Heart left ventricle (tissue), 16 donors: ENCODE measurements at regions not wholly inside any gene's neighbourhood (a gene's known extent, or its start where the extent isn't known, plus 50 kb on each side); places are given as distances from the start of the nearest gene placed in this dataset.

Source experiments
- ATAC-seq, 4 donors: fragments of 200-7000 bp; cut with Tn5 transposase; one replicate each; pipeline ENCODE4 v1.9.1; 2020 to 2022; ENCODE audit warnings: moderate library complexity in 4 of 4, mild to moderate bottlenecking in 3 of 4, moderate number of reproducible peaks in 1 of 4
- DNase-seq, 5 donors: peaks; one replicate each; pipeline ENCODE4 v3.0.0-alpha.2; 2020
- H3K27ac ChIP-seq, 12 donors: fragments of 200-600 bp; sonication (generic) in 4 of 12; one replicate each; pipeline versions ENCODE4 v1.5.0 to v1.8.0; 2016 to 2022; ENCODE audit warnings: mild to moderate bottlenecking in 2 of 12
- H3K27me3 ChIP-seq, 9 donors: fragments of 200-600 bp; sonication (generic) in 2 of 9; one replicate each; pipeline versions ENCODE4 v1.5.1 to v1.8.0; 2016 to 2022; ENCODE audit warnings: mild to moderate bottlenecking in 3 of 9
- H3K36me3 ChIP-seq, 9 donors: fragments of 200-600 bp; sonication (generic) in 2 of 9; one replicate each; pipeline versions ENCODE4 v1.5.0 to v1.8.0; 2018 to 2022; ENCODE audit warnings: mild to moderate bottlenecking in 2 of 9
- H3K4me1 ChIP-seq, 12 donors: fragments of 200-600 bp; sonication (generic) in 4 of 12; one replicate each; pipeline versions ENCODE4 v1.5.0 to v1.8.0; 2016 to 2022; ENCODE audit warnings: mild to moderate bottlenecking in 3 of 12
- H3K4me3 ChIP-seq, 12 donors: fragments of 200-600 bp; sonication (generic) in 4 of 12; one replicate each; pipeline versions ENCODE4 v1.5.0 to v1.8.0; 2017 to 2022; ENCODE audit warnings: mild to moderate bottlenecking in 9 of 12, moderate library complexity in 4 of 12
- H3K9me3 ChIP-seq, 12 donors: fragments of 200-600 bp; sonication (generic) in 4 of 12; one replicate each; pipeline versions ENCODE4 v1.5.0 to v1.8.0; 2016 to 2022; ENCODE audit warnings: mild to moderate bottlenecking in 1 of 12
- POLR2A ChIP-seq, 2 donors: fragments of 450-650 bp; IDR thresholded peaks; one replicate each; pipeline ENCODE4 v1.6.1; 2017; ENCODE audit warnings: antibody characterized with exemption in 2 of 2, mild to moderate bottlenecking in 2 of 2, moderate library complexity in 2 of 2
- WGBS, 4 donors: extraction: QIAGEN DNeasy Blood & Tissue Kit in 2 of 4; methylation state at CpG; one replicate each; pipeline versions ENCODE4 v1.1.5 to v1.1.7; 2013 to 2018; 5-methylcytosine and 5-hydroxymethylcytosine counted together
- intact Hi-C, 10 donors: fragments of 100-400 bp; cut with DNase I; formaldehyde crosslinking; loops; one replicate each; pipeline versions ENCODE4 v1.11.1 to v1.14.2; 2022
- TF ChIP-seq, protein P1 (sequence below), 12 donors: fragments of 200-600 bp; sonication (generic) in 4 of 12; IDR thresholded peaks; one replicate each; pipeline versions ENCODE4 v1.5.0 to v1.8.0; 2018 to 2022; ENCODE audit warnings: antibody characterized with exemption in 12 of 12, mild to moderate bottlenecking in 5 of 12
- donor health status: ischemic (EF 13 %, LVEDD 7.1; RV severe dilation, severe dysfunction).
- donor health status: healthy with polysubstance abuse.
- donor health status: DM: no; HTN: yes; CAD: no.
- donor health status: DM: no; HTN: no; CAD: no.
- donor health status: ischemic (EF 25% LVEDD 6.9; RV normal size, moderate dysfunction).
- donor health status: ischemic (EF 25% LVEDD 5.7; RV mildly dilated, moderate dysfunction).
- donor health status: healthy.
- donor health status: DM: yes; HTN: yes; CAD: no.
- donor health status: ischemic (EF 35%, LVEDD 5.7; RV mildly dilated, moderate dysfunction).
- donor health status: nonischemic (EF 11% LVEDD 7.7; RV severe dilation, severe dysfunction).
- donor health status: DM: yes; HTN: yes; CAD: no.
- donor health status: PGD.
- donor health status: ischemic (EF 29% LVEDD 5.4; RV normal size, mild dysfunction).
- donor health status: nonischemic (EF 23%, LVEDD 6.1; RV moderate dilation, normal function).

DNA sequence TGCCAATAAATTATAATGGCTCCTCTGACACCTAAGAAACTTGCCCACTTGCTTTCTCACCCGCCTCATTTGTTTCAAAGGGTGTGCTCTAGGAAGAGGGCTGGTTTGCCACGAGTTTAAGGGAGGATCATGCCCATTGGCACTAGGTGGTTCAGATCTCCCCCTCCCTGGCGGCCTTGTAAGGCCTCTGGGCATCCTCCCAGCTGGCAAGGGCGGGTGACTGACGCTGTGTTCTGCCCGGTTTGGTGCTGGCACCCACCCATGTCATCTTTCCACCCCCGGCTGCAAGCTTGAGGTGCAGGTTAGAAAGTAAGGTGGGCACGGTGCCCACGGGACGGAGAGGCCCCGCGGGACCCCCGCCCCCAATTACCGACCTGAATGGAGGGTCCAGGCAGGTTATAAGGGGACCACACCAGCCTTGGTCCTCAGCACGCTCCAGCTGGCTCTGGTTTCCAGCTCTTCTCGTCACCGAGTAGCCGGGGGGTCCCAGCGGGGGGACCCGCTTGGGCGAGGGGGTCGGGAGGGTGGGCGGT is 90.4 kb downstream of the PTPRS start:
- 63 to 68% (median 66%) methylated on average over 21 to 23 of the region's 23 CpGs for WGBS, 4 donors
- H3K4me1 ChIP-seq = no peaks in the 10 kb centered on the region

DNA sequence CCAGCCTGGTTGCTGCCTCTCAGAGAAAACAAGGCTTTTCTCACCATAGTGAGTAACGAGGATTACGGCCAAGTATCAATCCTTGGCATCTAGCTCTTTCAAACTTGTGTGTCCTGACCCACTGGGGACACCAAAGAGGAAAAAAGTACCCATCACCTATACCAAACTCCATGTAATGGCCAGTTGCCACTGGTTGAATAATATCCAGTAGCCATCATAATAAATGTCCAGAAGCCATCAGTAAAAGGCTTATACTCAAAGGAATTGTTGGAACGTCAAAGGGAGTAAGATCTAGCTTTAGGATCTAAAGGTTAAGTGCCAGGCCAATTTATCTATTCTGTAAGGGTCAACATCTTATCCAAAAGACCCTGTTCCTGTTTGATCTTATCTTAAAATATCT is 91.1 kb downstream of the PTPRS start:
- Histone ChIP-seq H3K4me3 (no peak overlapping the region), H3K4me1 (no peaks in the 10 kb centered on the region), H3K9me3 (peaks cover 0 to 4% (median 1%) of the 10 kb centered on the region in 12 donors), H3K27ac (no peak overlapping the region), H3K36me3 (peaks cover 0 to 29% (median 8%) of the 10 kb centered on the region in 9 donors), H3K27me3 (no peaks in the 10 kb centered on the region)
- no peak for TF ChIP-seq POLR2A (IDR thresholded peaks at IDR 0.05)
- TF ChIP-seq, protein P1, sequence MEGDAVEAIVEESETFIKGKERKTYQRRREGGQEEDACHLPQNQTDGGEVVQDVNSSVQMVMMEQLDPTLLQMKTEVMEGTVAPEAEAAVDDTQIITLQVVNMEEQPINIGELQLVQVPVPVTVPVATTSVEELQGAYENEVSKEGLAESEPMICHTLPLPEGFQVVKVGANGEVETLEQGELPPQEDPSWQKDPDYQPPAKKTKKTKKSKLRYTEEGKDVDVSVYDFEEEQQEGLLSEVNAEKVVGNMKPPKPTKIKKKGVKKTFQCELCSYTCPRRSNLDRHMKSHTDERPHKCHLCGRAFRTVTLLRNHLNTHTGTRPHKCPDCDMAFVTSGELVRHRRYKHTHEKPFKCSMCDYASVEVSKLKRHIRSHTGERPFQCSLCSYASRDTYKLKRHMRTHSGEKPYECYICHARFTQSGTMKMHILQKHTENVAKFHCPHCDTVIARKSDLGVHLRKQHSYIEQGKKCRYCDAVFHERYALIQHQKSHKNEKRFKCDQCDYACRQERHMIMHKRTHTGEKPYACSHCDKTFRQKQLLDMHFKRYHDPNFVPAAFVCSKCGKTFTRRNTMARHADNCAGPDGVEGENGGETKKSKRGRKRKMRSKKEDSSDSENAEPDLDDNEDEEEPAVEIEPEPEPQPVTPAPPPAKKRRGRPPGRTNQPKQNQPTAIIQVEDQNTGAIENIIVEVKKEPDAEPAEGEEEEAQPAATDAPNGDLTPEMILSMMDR (IDR thresholded peaks at IDR 0.05) = no peak
- no peak for DNase-seq
- intact Hi-C loops = no loop called here
- 89 to 95% (median 93%) methylated on average over 3 of the region's 3 CpGs for WGBS, 4 donors
- ATAC-seq = no peak

More for the DNA sequence above, 90.4 kb downstream of the PTPRS start:
- DNase-seq (peak; percentile 63 to 84 (median 83)), ATAC-seq (peak; percentile 80 to 94 (median 88))
- peaks cover 0 to 11% (median 8%) of the 10 kb centered on the region in 12 donors for H3K9me3 ChIP-seq
- intact Hi-C loops = no loop called here
- no peaks in the 10 kb centered on the region for H3K27me3 ChIP-seq
- no peak for TF ChIP-seq POLR2A (IDR thresholded peaks at IDR 0.05)
- TF ChIP-seq, protein P1 (IDR thresholded peaks at IDR 0.05) = no peak
- H3K27ac ChIP-seq = no peak overlapping the region
- peaks cover 0 to 28% (median 6%) of the 10 kb centered on the region in 9 donors for H3K36me3 ChIP-seq
- no peak overlapping the region for H3K4me3 ChIP-seq

DNA sequence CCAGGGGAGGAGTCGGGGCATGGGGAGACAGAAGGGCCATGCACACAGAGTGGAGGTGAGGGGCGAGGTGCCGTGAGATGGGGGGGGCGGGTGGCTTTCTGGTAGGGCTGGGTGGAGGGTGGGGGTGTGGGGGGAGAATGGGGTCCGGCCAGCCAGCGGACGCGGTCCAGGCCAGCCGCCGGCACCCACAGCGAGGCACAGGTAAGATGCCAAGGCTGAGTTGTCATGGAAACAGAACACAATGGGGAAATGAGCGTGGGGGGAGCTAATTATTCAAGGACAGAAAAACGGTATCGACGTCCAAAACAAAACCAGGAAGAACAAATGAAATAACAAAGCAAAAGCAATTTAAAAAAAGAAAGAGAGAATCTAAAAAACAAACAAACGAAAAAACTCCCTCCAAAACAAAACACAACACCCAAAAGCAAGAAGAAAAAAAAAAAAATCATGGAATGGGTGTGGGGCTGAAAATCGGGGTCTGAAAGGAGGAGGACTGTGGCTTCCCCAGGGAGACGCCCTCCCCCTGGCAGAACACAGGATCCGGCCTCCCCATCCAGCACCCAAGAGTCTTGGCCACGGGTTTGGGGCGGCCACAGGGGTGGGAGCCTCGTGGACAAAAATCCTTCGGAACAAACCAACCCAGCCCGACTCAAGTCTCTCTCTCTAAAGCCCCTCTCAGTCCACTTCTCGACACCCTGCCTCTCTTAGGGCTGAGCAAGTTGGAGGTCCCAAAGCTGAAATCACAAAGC is 92.5 kb downstream of the PTPRS start:
- DNase-seq (no peak), ATAC-seq (no peak)
- Histone ChIP-seq H3K4me3 (no peak overlapping the region), H3K27ac (no peak overlapping the region), H3K36me3 (peaks cover 0 to 43% (median 17%) of the 10 kb centered on the region in 9 donors), H3K9me3 (peaks cover 0 to 3% (median 0%) of the 10 kb centered on the region in 12 donors), H3K27me3 (no peaks in the 10 kb centered on the region), H3K4me1 (no peaks in the 10 kb centered on the region)
- TF ChIP-seq POLR2A (IDR thresholded peaks at IDR 0.05) = no peak
- TF ChIP-seq, protein P1 (IDR thresholded peaks at IDR 0.05) = no peak
- WGBS, 4 donors = 70 to 77% (median 73%) methylated on average over 25 of the region's 25 CpGs
- intact Hi-C loops = no loop called here

DNA sequence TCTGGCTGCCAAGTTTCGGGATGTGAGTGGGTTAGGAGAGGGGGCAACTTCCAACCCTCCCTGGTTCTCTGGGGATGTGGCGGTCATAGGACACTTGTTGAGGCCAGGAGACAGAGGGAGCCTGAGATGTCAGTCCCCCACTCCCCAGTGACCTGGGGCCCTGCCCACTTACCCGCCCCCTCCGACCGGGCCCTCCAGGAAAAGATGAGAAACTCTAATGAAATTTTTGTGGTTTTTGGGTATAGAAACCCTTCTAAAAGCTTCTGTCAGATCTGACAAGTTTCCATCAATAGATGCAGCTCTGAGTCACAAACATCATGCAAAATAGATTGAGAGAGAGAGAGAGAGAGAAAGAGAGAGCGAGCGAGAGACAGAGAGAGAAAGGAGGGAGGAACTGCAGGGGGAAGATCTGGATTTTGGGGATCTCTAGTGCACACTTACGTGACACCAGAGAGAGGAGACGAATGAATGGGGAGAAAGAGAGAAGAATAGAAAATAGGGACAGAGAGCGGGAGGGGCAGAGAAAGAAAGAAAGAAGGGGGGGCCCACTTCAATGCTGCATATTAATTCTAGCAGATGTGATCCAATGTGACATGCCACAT is 94.0 kb downstream of the PTPRS start:
- WGBS, 4 donors = 84 to 91% (median 87%) methylated on average over 10 of the region's 10 CpGs
- no peak for DNase-seq
- peaks cover 0 to 56% (median 17%) of the 10 kb centered on the region in 9 donors for H3K36me3 ChIP-seq

More for the DNA sequence above, 94.0 kb downstream of the PTPRS start:
- ATAC-seq = no peak
- no peaks in the 10 kb centered on the region for H3K27me3 ChIP-seq
- no peaks in the 10 kb centered on the region for H3K4me1 ChIP-seq
- H3K9me3 ChIP-seq = peaks cover 0 to 3% (median 0%) of the 10 kb centered on the region in 12 donors
- H3K27ac ChIP-seq = no peak overlapping the region
- TF ChIP-seq, protein P1 (IDR thresholded peaks at IDR 0.05) = no peak
- TF ChIP-seq POLR2A (IDR thresholded peaks at IDR 0.05) = no peak
- H3K4me3 ChIP-seq = no peak overlapping the region
- intact Hi-C loops = no loop called here
